ENCODE measurements at regions not wholly inside any gene's neighbourhood (a gene's known extent, or its start where the extent isn't known, plus 50 kb on each side); places are given as distances from the start of the nearest gene placed in this dataset.

DNA sequence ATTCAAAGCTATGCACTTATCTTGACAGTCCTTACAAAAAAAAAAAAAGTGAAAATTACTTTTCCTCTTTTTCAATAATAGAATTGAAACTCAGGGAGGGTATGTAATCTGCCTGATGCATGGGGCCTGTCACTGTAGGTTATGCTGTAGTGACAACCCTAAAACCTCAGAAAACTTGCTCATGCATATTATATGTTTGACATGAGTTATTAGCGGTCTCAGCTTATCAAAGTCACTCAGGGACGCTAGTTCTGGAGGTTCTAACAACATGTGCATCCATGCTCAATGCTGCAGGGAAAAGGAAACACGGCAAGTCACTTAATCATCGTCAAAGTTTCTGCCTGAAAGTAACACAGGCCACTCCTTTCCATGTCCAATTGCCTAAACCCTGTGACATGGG is 78.4 kb upstream of the TMEM252 start:
- Histone ChIP-seq H3K79me2 (ENCODE audit: insufficient read depth, low read length) (no peaks in the 10 kb centered on the region), H3K27me3 (ENCODE audit: low read length) (no peaks in the 10 kb centered on the region), H3K27ac (ENCODE audit: low read depth, low read length) (no peak overlapping the region), H3K9me2 (replicated peaks; ENCODE audit: insufficient read depth, low read length) (no peaks in the 10 kb centered on the region), H2AFZ (ENCODE audit: low read depth, low read length, severe bottlenecking) (no peak overlapping the region), H3K9me3 (ENCODE audit: insufficient read depth, low read length) (no peaks in the 10 kb centered on the region), H3K9ac (ENCODE audit: low read length) (no peak overlapping the region), H4K20me1 (ENCODE audit: low read depth, low read length) (no peaks in the 10 kb centered on the region), H3K4me2 (ENCODE audit: low read depth, low read length, poor library complexity, severe bottlenecking) (no peak overlapping the region), H3F3A (ENCODE audit: insufficient read depth) (no peaks in the 10 kb centered on the region), H3K4me3 (ENCODE audit: insufficient read depth, low read length, poor library complexity, severe bottlenecking) (no peak overlapping the region), H3K36me3 (ENCODE audit: low read length) (no peaks in the 10 kb centered on the region)
- TF ChIP-seq, protein P1, sequence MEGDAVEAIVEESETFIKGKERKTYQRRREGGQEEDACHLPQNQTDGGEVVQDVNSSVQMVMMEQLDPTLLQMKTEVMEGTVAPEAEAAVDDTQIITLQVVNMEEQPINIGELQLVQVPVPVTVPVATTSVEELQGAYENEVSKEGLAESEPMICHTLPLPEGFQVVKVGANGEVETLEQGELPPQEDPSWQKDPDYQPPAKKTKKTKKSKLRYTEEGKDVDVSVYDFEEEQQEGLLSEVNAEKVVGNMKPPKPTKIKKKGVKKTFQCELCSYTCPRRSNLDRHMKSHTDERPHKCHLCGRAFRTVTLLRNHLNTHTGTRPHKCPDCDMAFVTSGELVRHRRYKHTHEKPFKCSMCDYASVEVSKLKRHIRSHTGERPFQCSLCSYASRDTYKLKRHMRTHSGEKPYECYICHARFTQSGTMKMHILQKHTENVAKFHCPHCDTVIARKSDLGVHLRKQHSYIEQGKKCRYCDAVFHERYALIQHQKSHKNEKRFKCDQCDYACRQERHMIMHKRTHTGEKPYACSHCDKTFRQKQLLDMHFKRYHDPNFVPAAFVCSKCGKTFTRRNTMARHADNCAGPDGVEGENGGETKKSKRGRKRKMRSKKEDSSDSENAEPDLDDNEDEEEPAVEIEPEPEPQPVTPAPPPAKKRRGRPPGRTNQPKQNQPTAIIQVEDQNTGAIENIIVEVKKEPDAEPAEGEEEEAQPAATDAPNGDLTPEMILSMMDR (IDR thresholded peaks at IDR 0.05; ENCODE audit: insufficient read depth, low read length, poor library complexity, severe bottlenecking), result no peak
- no peak for TF ChIP-seq EZH2phosphoT487 (conservative IDR thresholded peaks at IDR 0.05; ENCODE audit: low read length)

DNA sequence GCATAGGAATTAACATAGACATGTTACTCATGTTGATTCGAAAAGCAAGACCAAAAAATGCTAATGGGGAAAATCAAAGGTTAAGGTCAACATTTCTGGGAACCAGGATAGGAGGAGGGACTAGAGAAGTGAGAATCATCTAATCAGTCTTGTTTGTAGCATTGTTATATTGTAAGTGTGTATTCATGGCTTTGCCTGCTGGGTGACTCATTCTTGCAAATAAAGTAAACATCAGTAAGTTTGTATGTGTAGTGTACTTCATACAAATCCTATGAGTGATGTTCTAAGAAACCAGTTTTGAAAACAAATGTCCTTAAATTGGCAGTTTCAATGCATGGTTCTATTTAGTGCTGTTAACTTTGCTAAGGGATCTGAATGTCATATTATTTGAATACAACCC is 79.0 kb upstream of the TMEM252 start:
- no peak overlapping the region for H3K4me3 ChIP-seq (ENCODE audit: insufficient read depth, low read length, poor library complexity, severe bottlenecking)
- no peaks in the 10 kb centered on the region for H3K36me3 ChIP-seq (ENCODE audit: low read length)
- no peaks in the 10 kb centered on the region for H4K20me1 ChIP-seq (ENCODE audit: low read depth, low read length)
- H3K9ac ChIP-seq (ENCODE audit: low read length), result no peak overlapping the region
- H3K27me3 ChIP-seq (ENCODE audit: low read length), result no peaks in the 10 kb centered on the region
- H3K4me2 ChIP-seq (ENCODE audit: low read depth, low read length, poor library complexity, severe bottlenecking), result no peak overlapping the region
- H3K9me3 ChIP-seq (ENCODE audit: insufficient read depth, low read length), result no peaks in the 10 kb centered on the region
- H3K79me2 ChIP-seq (ENCODE audit: insufficient read depth, low read length), result no peaks in the 10 kb centered on the region
- H3K27ac ChIP-seq (ENCODE audit: low read depth, low read length), result no peak overlapping the region
- no peaks in the 10 kb centered on the region for H3F3A ChIP-seq (ENCODE audit: insufficient read depth)
- TF ChIP-seq, protein P1 (IDR thresholded peaks at IDR 0.05; ENCODE audit: insufficient read depth, low read length, poor library complexity, severe bottlenecking), result no peak
- TF ChIP-seq EZH2phosphoT487 (conservative IDR thresholded peaks at IDR 0.05; ENCODE audit: low read length), result no peak
- no peaks in the 10 kb centered on the region for H3K9me2 ChIP-seq (replicated peaks; ENCODE audit: insufficient read depth, low read length)
- no peak overlapping the region for H2AFZ ChIP-seq (ENCODE audit: low read depth, low read length, severe bottlenecking)

DNA sequence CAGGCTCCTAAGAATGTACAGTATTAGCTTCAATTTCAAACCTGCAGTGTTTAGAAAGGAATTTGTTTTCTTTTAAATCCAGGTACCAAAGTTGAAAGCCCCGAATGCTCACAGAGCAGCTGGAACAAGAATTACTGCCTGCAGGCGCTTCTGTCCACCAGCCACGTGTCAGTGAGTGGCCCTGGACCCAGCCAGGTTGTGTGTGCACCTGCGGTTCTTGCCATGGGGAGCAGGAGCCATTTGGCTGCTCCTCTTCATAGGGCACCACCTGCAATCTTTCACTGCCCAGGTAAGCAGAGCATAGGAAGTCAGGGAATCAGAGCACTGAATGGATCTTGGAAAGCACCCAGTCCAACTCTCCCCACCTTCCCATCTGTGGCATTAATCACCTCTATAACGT is 79.5 kb upstream of the PIP5K1B start:
- Histone ChIP-seq H3K79me2 (ENCODE audit: insufficient read depth, low read length) (no peaks in the 10 kb centered on the region), H3K9ac (ENCODE audit: low read length) (no peak overlapping the region)

More for the DNA sequence above, 79.5 kb upstream of the PIP5K1B start:
- no peaks in the 10 kb centered on the region for H3F3A ChIP-seq (ENCODE audit: insufficient read depth)
- no peaks in the 10 kb centered on the region for H4K20me1 ChIP-seq (ENCODE audit: low read depth, low read length)
- H2AFZ ChIP-seq (ENCODE audit: low read depth, low read length, severe bottlenecking), result no peak overlapping the region
- no peak overlapping the region for H3K27ac ChIP-seq (ENCODE audit: low read depth, low read length)
- H3K9me3 ChIP-seq (ENCODE audit: insufficient read depth, low read length), result no peaks in the 10 kb centered on the region
- H3K36me3 ChIP-seq (ENCODE audit: low read length), result no peaks in the 10 kb centered on the region
- H3K9me2 ChIP-seq (replicated peaks; ENCODE audit: insufficient read depth, low read length), result no peaks in the 10 kb centered on the region
- no peak overlapping the region for H3K4me3 ChIP-seq (ENCODE audit: insufficient read depth, low read length, poor library complexity, severe bottlenecking)
- H3K27me3 ChIP-seq (ENCODE audit: low read length), result no peaks in the 10 kb centered on the region
- TF ChIP-seq, protein P1 (IDR thresholded peaks at IDR 0.05; ENCODE audit: insufficient read depth, low read length, poor library complexity, severe bottlenecking), result no peak
- TF ChIP-seq EZH2phosphoT487 (conservative IDR thresholded peaks at IDR 0.05; ENCODE audit: low read length), result no peak
- no peak overlapping the region for H3K4me2 ChIP-seq (ENCODE audit: low read depth, low read length, poor library complexity, severe bottlenecking)
